Motor neuron (in vitro differentiated cells): ENCODE measurements at regions not wholly inside any gene's neighbourhood (a gene's known extent, or its start where the extent isn't known, plus 50 kb on each side); places are given as distances from the start of the nearest gene placed in this dataset.

Source experiments
- ATAC-seq, 8 experiments: fragments of 200-7000 bp; cut with Tn5 transposase; replicated peaks in 6 of 8; 2 replicates each; pipeline ENCODE4 v1.8.0; 2021; ENCODE audit warnings: mild to moderate bottlenecking in 8 of 8, moderate library complexity in 8 of 8
- H3K27ac ChIP-seq, 2 donors: fragments of 250-450 bp; sonication (Bioruptor Pico); 2 replicates each; pipeline ENCODE4 v1.9.0; 2021; ENCODE audit warnings: antibody characterized with exemption in 2 of 2, mild to moderate bottlenecking in 2 of 2, moderate library complexity in 1 of 2
- H3K4me1 ChIP-seq, 2 donors: fragments of 250-450 bp; sonication (Bioruptor Pico); replicated peaks in 1 of 2; 2 replicates each; pipeline ENCODE4 v1.6.1; 2021; ENCODE audit warnings: antibody characterized with exemption in 2 of 2, mild to moderate bottlenecking in 2 of 2, moderate library complexity in 1 of 2
- H3K4me3 ChIP-seq, 5 donors: fragments of 250-450 bp; sonication (Bioruptor Pico); 2 replicates each; pipeline ENCODE4 v1.9.0; 2021; ENCODE audit warnings: antibody characterized with exemption in 5 of 5, mild to moderate bottlenecking in 5 of 5, moderate library complexity in 4 of 5
- WGBS, 10 experiments: fragments of 450-650 bp; shearing (Covaris generic); methylation state at CpG; one replicate each; pipeline ENCODE4 v1.0.0; 2022; 5-methylcytosine and 5-hydroxymethylcytosine counted together
- in situ Hi-C, 9 experiments: fragments of 400-800 bp; cut with MboI; loops; one replicate each; pipeline ENCODE4 v1.15.0; 2021; ENCODE audit warnings: low sequenced_read_pairs in 9 of 9, low pct_unique_long_range_greater_than_20kb in 2 of 9; ENCODE audit not compliant: unreplicated experiment in 9 of 9

DNA sequence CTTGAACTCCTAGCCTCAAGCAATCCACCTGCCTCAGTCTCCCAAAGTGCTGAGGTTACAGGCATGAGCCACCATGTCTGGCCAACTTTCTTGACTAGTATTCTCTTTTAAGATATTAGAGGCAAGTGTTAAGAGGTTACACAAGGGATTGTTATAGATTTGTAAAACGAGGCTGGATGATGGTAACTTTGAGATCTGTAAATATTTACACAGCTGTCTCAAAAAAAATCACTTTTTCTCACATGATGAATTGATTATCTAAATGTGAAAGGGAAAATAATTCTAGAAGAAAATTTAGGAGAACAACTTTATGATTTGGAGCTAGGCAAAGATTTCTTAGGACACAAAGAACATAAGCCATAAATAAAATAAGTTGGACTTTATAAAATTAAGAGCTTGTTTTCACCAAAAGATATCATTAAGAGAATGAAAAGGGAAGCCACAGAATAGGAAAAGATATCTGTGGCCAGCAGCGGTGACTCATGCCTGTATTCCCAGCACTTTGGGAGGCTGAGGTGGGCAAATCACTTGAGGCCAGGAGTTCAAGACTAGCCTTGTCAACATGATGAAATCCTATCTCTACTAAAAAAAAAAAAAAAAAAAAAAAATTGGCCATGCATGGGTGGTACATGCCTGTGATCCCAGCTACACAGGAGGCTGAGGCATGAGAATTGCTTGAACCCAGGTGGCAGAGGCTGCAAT is 77.4 kb downstream of the BBS10 start:
- no peak overlapping the region for H3K27ac ChIP-seq
- WGBS, 10 experiments, result 40 to 100% (median 67%) methylated on average over 1 to 2 of the region's 2 CpGs; no CpG with 5 or more reads in 1 of the 10 experiments
- H3K4me1 ChIP-seq, result peaks cover 9 to 20% of the 10 kb centered on the region in 2 donors
- no peak for ATAC-seq
- H3K4me3 ChIP-seq, result no peak overlapping the region
- in situ Hi-C loops, result no loop called here

- in situ Hi-C loops, result no loop called here
- 0 to 100% (median 63%) methylated on average over 1 of the region's 1 CpG; no CpG with 5 or more reads in 4 of the 10 experiments for WGBS, 10 experiments
- H3K27ac ChIP-seq, result no peak overlapping the region
- peaks cover 9 to 11% of the 10 kb centered on the region in 2 donors for H3K4me1 ChIP-seq
- no peak for ATAC-seq
- H3K4me3 ChIP-seq, result no peak overlapping the region
These were observed 79.9 kb downstream of the BBS10 start for GRCh38 chr12:76268267-76268666.

DNA sequence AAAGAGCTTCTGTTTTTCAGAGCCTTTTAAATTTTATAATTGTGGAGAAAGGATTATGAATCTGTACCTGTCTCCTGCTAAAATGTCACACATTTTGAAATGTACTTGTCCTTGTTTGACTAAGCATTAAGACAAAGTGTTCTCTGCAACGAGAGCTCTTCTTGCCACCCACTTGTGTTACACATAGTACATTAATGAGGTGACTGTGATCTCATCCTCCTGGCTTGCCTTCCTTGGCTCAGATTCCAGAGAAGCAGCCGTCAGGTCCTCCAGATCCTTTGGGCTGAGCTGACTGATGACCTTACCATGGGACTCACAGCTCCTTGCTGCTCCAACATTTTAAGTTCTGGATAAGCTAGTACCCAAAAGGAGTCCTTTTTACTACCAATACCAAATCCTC is 81.4 kb downstream of the BBS10 start:
- Histone ChIP-seq H3K4me3 (no peak overlapping the region), H3K27ac (no peak overlapping the region), H3K4me1 (peaks cover 2 to 4% of the 10 kb centered on the region in 2 donors)
- in situ Hi-C loops, result no loop called here
- ATAC-seq, result peak in 3 of 8 experiments; percentile 54 to 92 (median 72)
- WGBS, 10 experiments, result 0 to 100% (median 43%) methylated on average over 1 to 2 of the region's 2 CpGs; no CpG with 5 or more reads in 1 of the 10 experiments

GRCh38 chr12:76265424-76266180 is 82.6 kb downstream of the BBS10 start:
- Histone ChIP-seq H3K27ac (no peak overlapping the region), H3K4me3 (no peak overlapping the region), H3K4me1 (no peaks in the 10 kb centered on the region)
- no peak for ATAC-seq
- in situ Hi-C loops, result no loop called here
- WGBS, 10 experiments, result 30 to 100% (median 92%) methylated on average over 1 to 3 of the region's 3 CpGs; no CpG with 5 or more reads in 1 of the 10 experiments

DNA sequence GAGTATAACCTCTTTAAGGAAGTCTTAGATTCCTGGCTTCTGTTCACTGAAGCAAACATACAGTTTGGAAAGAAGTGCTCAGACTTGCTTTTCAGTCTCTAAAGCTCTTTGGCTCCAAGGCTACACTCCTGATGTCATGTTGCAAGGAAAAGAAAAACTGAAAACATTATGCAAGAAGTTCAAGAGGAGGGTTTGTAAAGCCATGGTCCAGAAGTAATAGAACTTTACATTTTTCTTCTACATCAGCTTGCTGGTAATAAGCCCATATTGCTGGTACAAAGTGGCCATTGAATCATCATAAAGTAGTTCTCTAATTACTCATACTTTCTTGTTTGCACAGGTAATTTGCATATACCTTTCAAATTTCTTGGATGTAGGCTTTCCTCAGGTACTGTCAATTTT is 83.6 kb downstream of the BBS10 start:
- ATAC-seq, result no peak
- in situ Hi-C loops, result no loop called here
- no peak overlapping the region for H3K4me3 ChIP-seq
- H3K27ac ChIP-seq, result no peak overlapping the region
- H3K4me1 ChIP-seq, result no peaks in the 10 kb centered on the region

GRCh38 chr12:76263696-76264095 is 84.5 kb downstream of the BBS10 start:
- no peak overlapping the region for H3K27ac ChIP-seq
- in situ Hi-C loops, result no loop called here
- WGBS, 10 experiments, result 47 to 87% (median 68%) methylated on average over 2 to 7 of the region's 7 CpGs; no CpG with 5 or more reads in 2 of the 10 experiments
- peak in 1 of 8 experiments; percentile 26 for ATAC-seq
- H3K4me3 ChIP-seq, result no peak overlapping the region
- no peaks in the 10 kb centered on the region for H3K4me1 ChIP-seq

- ATAC-seq, result no peak
- 0 to 100% (median 86%) methylated on average over 1 of the region's 1 CpG; no CpG with 5 or more reads in 2 of the 10 experiments for WGBS, 10 experiments
- in situ Hi-C loops, result no loop called here
- Histone ChIP-seq H3K4me3 (no peak overlapping the region), H3K27ac (no peak overlapping the region), H3K4me1 (no peaks in the 10 kb centered on the region)
These were observed 87.8 kb downstream of the BBS10 start for GRCh38 chr12:76260390-76260748.

DNA sequence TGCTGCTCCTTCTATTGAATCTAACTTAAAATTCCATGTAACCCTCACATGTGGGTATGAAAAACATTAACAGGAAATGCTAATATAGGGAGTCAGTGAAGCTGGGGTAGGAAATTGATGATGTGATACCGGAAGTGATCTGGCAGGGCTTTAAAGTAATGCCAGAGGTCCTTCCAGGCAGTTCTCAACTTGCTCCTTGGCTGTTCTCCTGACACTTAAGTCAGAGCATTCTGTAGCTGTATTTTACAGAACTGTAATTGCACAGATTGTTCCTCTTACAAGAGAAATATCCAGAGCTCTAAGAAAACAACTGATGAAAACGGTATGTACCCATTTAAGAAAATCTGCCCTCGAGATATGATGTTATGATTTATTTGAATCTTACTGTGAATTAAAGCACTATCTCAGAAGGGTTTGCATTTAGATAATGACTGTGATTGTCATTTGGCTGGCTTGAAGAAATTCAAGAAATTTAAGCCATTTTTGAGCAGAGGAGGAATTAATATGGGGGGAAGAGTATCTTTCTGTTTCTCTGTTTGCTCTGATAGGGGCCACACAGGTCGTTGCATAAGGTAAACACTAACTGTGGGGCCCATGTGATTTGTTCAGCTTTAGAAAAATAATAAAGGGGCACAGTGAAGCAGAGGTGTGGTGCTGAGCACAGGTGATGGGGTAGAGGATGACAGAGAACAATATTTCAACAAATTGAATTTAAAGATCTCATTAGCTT is 88.4 kb downstream of the BBS10 start:
- Histone ChIP-seq H3K4me1 (no peaks in the 10 kb centered on the region), H3K27ac (no peak overlapping the region), H3K4me3 (no peak overlapping the region)
- WGBS, 10 experiments, result 0 to 82% (median 25%) methylated on average over 1 to 4 of the region's 4 CpGs; no CpG with 5 or more reads in 1 of the 10 experiments
- peak in 3 of 8 experiments; percentile 36 to 98 (median 93) for ATAC-seq
- in situ Hi-C loops, result no loop called here

- WGBS, 10 experiments, result 0 to 80% (median 57%) methylated on average over 1 of the region's 1 CpG; no CpG with 5 or more reads in 2 of the 10 experiments
- ATAC-seq, result peak in 1 of 8 experiments; percentile 15
- Histone ChIP-seq H3K4me1 (no peaks in the 10 kb centered on the region), H3K4me3 (no peak overlapping the region), H3K27ac (no peak overlapping the region)
- in situ Hi-C loops, result no loop called here
These were observed 89.1 kb downstream of the BBS10 start for GRCh38 chr12:76259106-76259505.

DNA sequence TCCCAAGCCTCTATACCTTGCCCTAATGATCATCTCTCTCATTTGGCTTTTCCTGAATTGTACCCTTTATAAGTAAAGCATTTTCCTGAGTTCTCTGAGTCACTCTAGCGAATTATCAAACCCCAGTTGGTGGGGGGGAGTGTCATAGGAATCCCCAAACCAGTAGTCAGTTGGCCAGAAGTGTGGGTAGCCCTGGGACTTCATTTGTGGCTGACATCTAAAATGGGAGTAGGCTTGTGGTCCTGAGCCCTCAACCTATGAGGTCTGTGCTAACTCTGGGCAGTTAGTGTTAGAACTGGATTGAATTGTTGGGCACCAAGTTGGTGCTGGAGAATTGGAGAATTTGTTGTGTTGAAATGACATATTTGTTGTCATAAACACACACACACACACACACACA is 91.3 kb downstream of the BBS10 start:
- Histone ChIP-seq H3K4me3 (no peak overlapping the region), H3K27ac (no peak overlapping the region), H3K4me1 (no peaks in the 10 kb centered on the region)
- in situ Hi-C loops, result no loop called here
- ATAC-seq, result no peak
- WGBS, 10 experiments, result 60% methylated on average over 1 of the region's 1 CpG; no CpG with 5 or more reads in 9 of the 10 experiments

DNA sequence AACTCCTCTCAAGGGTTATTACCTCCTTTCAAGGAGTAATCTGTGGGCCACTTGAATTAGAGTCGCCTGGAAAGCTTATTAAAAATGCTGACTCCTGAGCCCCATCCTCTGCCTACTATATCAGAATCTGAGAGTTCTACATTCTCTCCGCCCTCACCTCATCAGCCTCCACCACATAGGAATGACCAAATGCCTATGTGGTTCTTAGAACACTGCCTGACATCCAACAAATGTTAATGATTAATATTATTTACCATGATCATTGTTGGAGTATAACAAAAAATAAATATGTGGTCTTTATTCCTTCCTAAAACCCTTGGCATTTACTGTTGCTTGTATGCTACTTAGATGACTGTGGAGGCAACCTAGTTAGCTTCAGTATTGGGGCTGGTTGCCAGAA is 91.9 kb downstream of the BBS10 start:
- Histone ChIP-seq H3K4me3 (no peak overlapping the region), H3K27ac (no peak overlapping the region), H3K4me1 (no peaks in the 10 kb centered on the region)
- no peak for ATAC-seq
- in situ Hi-C loops, result no loop called here
- WGBS, 10 experiments, result 67 to 89% (median 75%) methylated on average over 1 to 2 of the region's 2 CpGs; no CpG with 5 or more reads in 4 of the 10 experiments

DNA sequence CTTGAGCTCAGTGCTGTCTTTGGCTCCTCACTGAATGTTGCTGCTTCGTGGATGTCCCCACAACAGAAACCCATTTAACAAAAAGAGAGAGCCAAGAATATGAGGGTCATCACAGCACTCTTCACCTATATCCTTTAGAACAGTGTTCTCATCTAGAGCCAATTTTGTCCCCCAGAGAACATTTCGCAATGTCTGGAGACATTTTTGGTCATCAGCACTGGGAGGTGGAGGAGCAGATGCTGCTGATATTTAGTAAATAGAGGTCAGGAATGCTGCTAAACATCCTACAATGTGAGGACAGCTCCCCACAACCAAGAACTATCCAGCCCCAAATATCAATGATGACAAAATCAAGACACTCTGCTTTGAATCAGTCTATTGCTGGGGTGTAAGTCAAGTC is 92.5 kb downstream of the BBS10 start:
- Histone ChIP-seq H3K27ac (no peak overlapping the region), H3K4me1 (peaks cover under 1% of the 10 kb centered on the region in 2 donors), H3K4me3 (no peak overlapping the region)
- in situ Hi-C loops, result no loop called here
- 50 to 100% (median 85%) methylated on average over 1 to 2 of the region's 2 CpGs; no CpG with 5 or more reads in 6 of the 10 experiments for WGBS, 10 experiments
- no peak for ATAC-seq

- H3K27ac ChIP-seq, result no peak overlapping the region
- no peak overlapping the region for H3K4me3 ChIP-seq
- no peak for ATAC-seq
- 40 to 100% (median 88%) methylated on average over 1 to 3 of the region's 3 CpGs; no CpG with 5 or more reads in 5 of the 10 experiments for WGBS, 10 experiments
- H3K4me1 ChIP-seq, result peaks cover 5% of the 10 kb centered on the region in 2 donors
- in situ Hi-C loops, result no loop called here
These were observed 92.9 kb downstream of the BBS10 start for GRCh38 chr12:76255281-76255680.
